ENCODE measurements at regions not wholly inside any gene's neighbourhood (a gene's known extent, or its start where the extent isn't known, plus 50 kb on each side); places are given as distances from the start of the nearest gene placed in this dataset.

DNA sequence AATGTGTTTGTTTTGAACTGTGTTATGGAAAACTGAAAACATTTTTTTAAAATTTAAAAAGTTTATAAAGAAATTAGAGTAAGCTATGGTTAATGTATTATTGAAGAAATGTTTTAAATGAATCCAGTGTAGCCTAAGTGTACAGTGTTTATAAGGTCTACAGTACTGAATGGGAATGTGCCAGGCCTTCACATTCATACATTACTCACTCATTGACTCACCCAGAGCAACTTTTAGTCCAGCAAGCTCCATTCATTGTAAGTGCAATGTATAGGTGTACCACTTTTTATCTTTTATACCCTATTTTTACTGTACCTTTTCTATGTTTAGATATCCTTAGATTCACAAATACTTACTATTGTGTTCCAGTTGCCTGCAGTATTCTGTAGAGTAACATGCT lies 215.1 kb upstream of the THUMPD2 start:
- H3K9ac ChIP-seq (ENCODE audit: low read length in 3 of 3), result no peak overlapping the region
- DNase-seq (no peak), FAIRE-seq (peak; percentile 77)
- H3K4me3 ChIP-seq (ENCODE audit: low read length in 3 of 3), result no peak overlapping the region
- H3K9me3 ChIP-seq (ENCODE audit: control insufficient read depth in 2 of 3, insufficient read depth in 1 of 3, low read length in 3 of 3), result no peaks in the 10 kb centered on the region
- no peaks in the 10 kb centered on the region for H3K27me3 ChIP-seq (ENCODE audit: control insufficient read depth, insufficient read depth, low read length)
- H3K4me1 ChIP-seq (ENCODE audit: control insufficient read depth in 2 of 3, insufficient read depth in 2 of 3, low read depth in 1 of 3, low read length in 3 of 3), result no peaks in the 10 kb centered on the region
- no peak overlapping the region for H3K27ac ChIP-seq (ENCODE audit: low read depth in 2 of 2, low read length in 2 of 2)
- no peaks in the 10 kb centered on the region for H3K36me3 ChIP-seq (ENCODE audit: control insufficient read depth in 2 of 3, insufficient read depth in 3 of 3, low read length in 3 of 3)
- TF ChIP-seq CTCF (IDR thresholded peaks at IDR 0.05; ENCODE audit: borderline replicate concordance, extremely low read depth, insufficient read depth), result no peak
- intact Hi-C loops (cut with DNase I), result no loop called here

GRCh38 chr2:39991298-39991697 lies 212.2 kb upstream of the THUMPD2 start:
- TF ChIP-seq CTCF (IDR thresholded peaks at IDR 0.05; ENCODE audit: borderline replicate concordance, extremely low read depth, insufficient read depth), result no peak
- no peaks in the 10 kb centered on the region for H3K4me1 ChIP-seq (ENCODE audit: control insufficient read depth in 2 of 3, insufficient read depth in 2 of 3, low read depth in 1 of 3, low read length in 3 of 3)
- intact Hi-C loops (cut with DNase I), result no loop called here

DNA sequence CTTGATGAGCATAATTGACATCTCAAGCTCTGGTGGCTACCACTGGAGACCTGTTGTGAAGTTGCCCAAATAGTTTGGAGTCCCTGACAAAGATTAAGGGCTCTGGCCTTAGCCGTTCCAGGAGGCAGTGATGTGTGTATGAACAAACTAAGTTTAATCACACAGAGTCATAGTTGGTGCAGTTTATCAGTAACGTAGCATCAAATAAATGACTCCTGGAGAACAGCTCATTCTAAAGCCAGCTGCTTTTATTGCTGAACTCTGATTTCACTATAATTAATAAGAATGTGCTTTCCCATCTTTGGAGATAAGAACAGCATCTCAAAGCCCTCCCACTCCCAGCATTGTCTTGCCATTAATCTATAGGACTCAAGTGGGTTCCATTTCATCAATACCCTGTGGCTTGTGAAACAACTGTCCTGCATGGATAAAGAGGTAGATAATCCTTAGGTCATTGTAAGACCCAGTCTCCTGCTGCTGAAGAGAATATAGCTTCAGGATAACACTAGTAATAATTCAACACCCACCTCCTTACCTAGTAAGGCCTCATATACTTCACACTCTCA lies 211.4 kb upstream of the THUMPD2 start:
- intact Hi-C loops (cut with DNase I), result no loop called here
- FAIRE-seq, result no peak
- no peaks in the 10 kb centered on the region for H3K9me3 ChIP-seq (ENCODE audit: control insufficient read depth in 2 of 3, insufficient read depth in 1 of 3, low read length in 3 of 3)
- no peaks in the 10 kb centered on the region for H3K36me3 ChIP-seq (ENCODE audit: control insufficient read depth in 2 of 3, insufficient read depth in 3 of 3, low read length in 3 of 3)
- no peak overlapping the region for H3K27ac ChIP-seq (ENCODE audit: low read depth in 2 of 2, low read length in 2 of 2)
- H3K4me1 ChIP-seq (ENCODE audit: control insufficient read depth in 2 of 3, insufficient read depth in 2 of 3, low read depth in 1 of 3, low read length in 3 of 3), result no peaks in the 10 kb centered on the region
- no peaks in the 10 kb centered on the region for H3K27me3 ChIP-seq (ENCODE audit: control insufficient read depth, insufficient read depth, low read length)
- H3K4me3 ChIP-seq (ENCODE audit: low read length in 3 of 3), result no peak overlapping the region
- no peak overlapping the region for H3K9ac ChIP-seq (ENCODE audit: low read length in 3 of 3)
- no peak for TF ChIP-seq CTCF (IDR thresholded peaks at IDR 0.05; ENCODE audit: borderline replicate concordance, extremely low read depth, insufficient read depth)
- DNase-seq, result no peak

More at GRCh38 chr2:39991298-39991697, 212.2 kb upstream of the THUMPD2 start:
- Histone ChIP-seq H3K36me3 (ENCODE audit: control insufficient read depth in 2 of 3, insufficient read depth in 3 of 3, low read length in 3 of 3) (no peaks in the 10 kb centered on the region), H3K9me3 (ENCODE audit: control insufficient read depth in 2 of 3, insufficient read depth in 1 of 3, low read length in 3 of 3) (no peaks in the 10 kb centered on the region), H3K27me3 (ENCODE audit: control insufficient read depth, insufficient read depth, low read length) (no peaks in the 10 kb centered on the region), H3K4me3 (ENCODE audit: low read length in 3 of 3) (no peak overlapping the region), H3K27ac (ENCODE audit: low read depth in 2 of 2, low read length in 2 of 2) (no peak overlapping the region), H3K9ac (ENCODE audit: low read length in 3 of 3) (no peak overlapping the region)
- DNase-seq (no peak), FAIRE-seq (no peak)

DNA sequence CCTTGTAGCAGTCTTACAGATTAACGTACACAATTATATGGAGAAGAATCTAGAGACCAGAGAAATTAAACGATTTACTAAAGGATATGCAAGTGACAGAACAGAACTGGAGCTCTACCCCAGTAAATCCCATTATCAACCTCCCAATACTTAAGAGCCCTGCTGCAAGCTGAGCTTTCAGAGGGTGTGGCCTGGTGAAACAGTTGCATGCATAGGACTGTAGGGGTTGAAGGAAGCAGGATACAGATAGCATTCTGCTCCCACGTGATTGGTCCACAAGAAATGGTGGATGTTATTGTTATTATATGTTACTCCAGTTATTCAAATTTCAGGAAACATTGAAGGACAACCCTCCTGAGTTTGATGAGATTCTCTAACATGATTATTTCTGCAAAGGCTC lies 210.8 kb upstream of the THUMPD2 start:
- H3K9me3 ChIP-seq (ENCODE audit: control insufficient read depth in 2 of 3, insufficient read depth in 1 of 3, low read length in 3 of 3), result no peaks in the 10 kb centered on the region
- H3K27ac ChIP-seq (ENCODE audit: low read depth in 2 of 2, low read length in 2 of 2), result no peak overlapping the region
- H3K4me3 ChIP-seq (ENCODE audit: low read length in 3 of 3), result no peak overlapping the region
- no peaks in the 10 kb centered on the region for H3K27me3 ChIP-seq (ENCODE audit: control insufficient read depth, insufficient read depth, low read length)
- FAIRE-seq (no peak), DNase-seq (no peak)
- no peak for TF ChIP-seq CTCF (IDR thresholded peaks at IDR 0.05; ENCODE audit: borderline replicate concordance, extremely low read depth, insufficient read depth)
- no peaks in the 10 kb centered on the region for H3K36me3 ChIP-seq (ENCODE audit: control insufficient read depth in 2 of 3, insufficient read depth in 3 of 3, low read length in 3 of 3)
- intact Hi-C loops (cut with DNase I), result no loop called here
- H3K4me1 ChIP-seq (ENCODE audit: control insufficient read depth in 2 of 3, insufficient read depth in 2 of 3, low read depth in 1 of 3, low read length in 3 of 3), result no peaks in the 10 kb centered on the region
- H3K9ac ChIP-seq (ENCODE audit: low read length in 3 of 3), result no peak overlapping the region
